GM12891 (cell line): ENCODE measurements at regions not wholly inside any gene's neighbourhood (a gene's known extent, or its start where the extent isn't known, plus 50 kb on each side); places are given as distances from the start of the nearest gene placed in this dataset.

Source experiments
- PAX5 ChIP-seq: IDR thresholded peaks from 2 replicates; pipeline ENCODE4 v1.6.1; 2011; ENCODE audit warnings: low read length, moderate library complexity, mild to moderate bottlenecking; ENCODE audit not compliant: insufficient read depth, severe bottlenecking
- POLR2A ChIP-seq: IDR thresholded peaks from 2 replicates; pipeline ENCODE4 v1.6.1; 2011; ENCODE audit warnings: low read depth, low read length, control low read depth
- POLR2AphosphoS5 ChIP-seq: IDR thresholded peaks from 2 replicates; pipeline ENCODE4 v1.6.1; 2011; ENCODE audit warnings: low read depth, low read length, control low read depth
- SPI1 ChIP-seq: IDR thresholded peaks from 2 replicates; pipeline ENCODE4 v1.6.1; 2011; ENCODE audit warnings: low read depth, low read length, control low read depth
- TAF1 ChIP-seq: IDR thresholded peaks from 2 replicates; pipeline ENCODE4 v1.6.1; 2011; ENCODE audit warnings: low read depth, low read length, control low read depth

GRCh38 chr2:3911882-3912455, 208.6 kb downstream of the DCDC2C start:
- TF ChIP-seq SPI1 (no peak), POLR2AphosphoS5 (no peak), POLR2A (no peak), PAX5 (no peak), TAF1 (no peak)
